T-helper 17 cell (primary cell): ENCODE measurements at regions not wholly inside any gene's neighbourhood (a gene's known extent, or its start where the extent isn't known, plus 50 kb on each side); places are given as distances from the start of the nearest gene placed in this dataset.
"Not testable (repeated sequence)": the region's sequence is repeated elsewhere in the genome, so short reads cannot be mapped to it uniquely, and the experiment has no call there.

Experiments
- ATAC-seq: fragments of 150-1000 bp; cut with Tn5 transposase; 2 replicates; pipeline ENCODE4 v1.10.0; 2021; ENCODE audit warnings: mild to moderate bottlenecking, moderate library complexity
- DNase-seq, 3 donors: peaks; one replicate each; pipeline versions ENCODE4 v3.0.0 to v3.0.0-alpha.2; 2020 to 2021
- H3K9me3 ChIP-seq: one replicate; pipeline ENCODE4 v1.7.0; 2013; ENCODE audit warnings: low read length, mild to moderate bottlenecking; ENCODE audit not compliant: control insufficient read depth, poor library complexity, severe bottlenecking
- H3K27ac Mint-ChIP-seq: one replicate; pipeline ENCODE4 v1.8.0; 2022; ENCODE audit warnings: mild to moderate bottlenecking, moderate library complexity, mixed read lengths
- H3K27me3 Mint-ChIP-seq: one replicate; pipeline ENCODE4 v1.8.0; 2022; ENCODE audit warnings: mixed read lengths
- H3K36me3 Mint-ChIP-seq: one replicate; pipeline ENCODE4 v1.8.0; 2022; ENCODE audit warnings: low read depth, mixed read lengths
- H3K4me1 Mint-ChIP-seq: one replicate; pipeline ENCODE4 v1.8.0; 2022; ENCODE audit warnings: mild to moderate bottlenecking, mixed read lengths
- H3K4me3 Mint-ChIP-seq: one replicate; pipeline ENCODE4 v1.8.0; 2022; ENCODE audit warnings: mild to moderate bottlenecking, moderate library complexity, mixed read lengths

DNA sequence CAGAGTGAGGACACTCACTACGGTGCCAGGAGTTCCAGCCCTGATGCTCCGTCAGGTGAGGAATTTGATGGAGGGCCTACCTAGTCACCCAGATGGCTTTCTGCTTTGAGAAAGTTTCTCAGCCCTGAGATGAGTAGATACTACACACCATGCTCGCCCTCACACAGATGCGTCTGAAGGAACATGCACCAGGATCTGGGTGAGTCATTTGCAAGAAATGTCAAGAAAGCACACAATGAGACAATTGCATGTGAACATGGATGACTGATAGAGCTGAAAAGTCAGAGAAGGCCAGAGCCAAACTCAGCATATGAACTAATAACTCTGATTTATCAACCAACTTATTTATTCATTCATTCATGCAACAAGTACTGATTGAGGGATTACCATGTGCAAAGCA lies 483.9 kb downstream of the OMA1 start:
- Mint-ChIP-seq H3K27me3 (peaks cover 38% of the 10 kb centered on the region), H3K4me3 (no peak overlapping the region), H3K36me3 (no peaks in the 10 kb centered on the region), H3K4me1 (no peaks in the 10 kb centered on the region), H3K27ac (no peak overlapping the region)
- DNase-seq (no peak), ATAC-seq (no peak)
- H3K9me3 ChIP-seq, result no peaks in the 10 kb centered on the region

DNA sequence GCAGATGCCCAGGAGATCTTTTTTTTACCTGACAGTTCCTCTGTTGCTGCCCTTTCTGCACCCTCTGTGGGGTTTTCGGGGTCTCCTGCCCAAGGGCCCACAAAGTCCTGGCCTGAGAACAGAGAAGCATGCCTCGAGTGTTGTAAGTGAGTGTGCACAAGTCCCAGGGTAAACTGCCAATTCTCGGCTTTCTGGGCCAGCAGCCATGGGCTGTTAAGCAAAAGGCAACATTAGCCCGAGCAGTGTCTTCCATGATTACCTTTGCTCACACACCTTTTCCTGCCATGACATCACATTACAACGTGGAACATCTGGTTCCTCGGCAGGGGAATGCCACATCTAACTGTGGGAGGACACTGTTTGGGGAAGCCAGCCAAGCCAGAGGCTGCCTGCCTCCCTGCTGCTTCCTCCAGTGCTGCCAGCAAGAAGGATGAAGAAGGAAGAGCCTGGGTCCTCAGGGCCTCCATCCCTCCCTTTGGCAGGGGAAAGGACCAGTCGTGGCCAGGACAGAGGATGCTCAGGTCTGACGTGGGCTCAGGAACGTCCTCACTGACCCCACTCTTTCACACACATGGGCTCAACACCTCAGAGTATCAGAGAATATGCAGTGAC lies 485.9 kb downstream of the OMA1 start:
- Mint-ChIP-seq H3K4me1 (no peaks in the 10 kb centered on the region), H3K27me3 (peaks cover 38% of the 10 kb centered on the region), H3K27ac (no peak overlapping the region), H3K4me3 (no peak overlapping the region), H3K36me3 (no peaks in the 10 kb centered on the region)
- ATAC-seq (no peak), DNase-seq (no peak)
- no peaks in the 10 kb centered on the region for H3K9me3 ChIP-seq

DNA sequence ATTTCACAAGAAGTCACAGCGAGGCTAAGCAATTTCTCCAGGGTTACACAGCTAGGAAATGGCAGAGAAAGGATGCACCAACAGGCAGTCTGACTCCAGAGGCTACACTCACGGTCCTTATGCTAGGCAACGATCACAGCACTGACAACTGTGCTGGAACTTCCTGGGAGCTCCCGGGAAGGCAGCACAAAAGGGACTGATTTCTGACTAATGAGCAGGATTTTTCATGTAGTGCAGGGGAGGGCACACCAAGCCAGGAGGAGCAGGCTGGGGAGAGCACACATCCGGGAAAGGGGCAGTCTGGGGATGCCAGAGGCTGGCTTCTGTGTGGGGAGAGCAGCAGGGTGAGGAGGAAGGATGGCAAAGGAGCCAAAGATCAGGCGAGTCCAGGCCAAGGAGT lies 486.7 kb downstream of the OMA1 start:
- Mint-ChIP-seq H3K27me3 (peaks cover 38% of the 10 kb centered on the region), H3K36me3 (no peaks in the 10 kb centered on the region), H3K4me1 (no peaks in the 10 kb centered on the region), H3K27ac (no peak overlapping the region), H3K4me3 (no peak overlapping the region)
- H3K9me3 ChIP-seq, result no peaks in the 10 kb centered on the region
- DNase-seq (no peak), ATAC-seq (no peak)

DNA sequence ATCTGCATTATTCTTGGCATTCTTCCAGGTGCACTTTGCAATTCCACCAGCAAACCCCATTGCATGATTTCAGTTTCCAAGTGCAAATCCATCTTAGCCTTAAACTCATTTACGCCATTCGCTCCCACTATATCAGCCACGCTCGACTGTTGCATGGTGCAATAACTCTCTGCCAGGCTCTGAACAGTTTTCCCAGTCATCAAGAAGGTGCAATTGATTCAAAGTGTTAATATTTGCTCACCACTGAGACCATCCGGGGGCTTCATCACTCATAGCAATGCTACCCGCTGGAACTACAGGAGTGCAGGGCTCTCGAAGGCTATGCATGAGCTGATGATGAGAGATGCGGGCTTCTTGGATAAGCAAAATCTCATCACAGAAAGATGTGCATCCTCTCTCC lies 488.2 kb downstream of the OMA1 start:
- DNase-seq (no peak), ATAC-seq (no peak)
- Mint-ChIP-seq H3K27ac (no peak overlapping the region), H3K4me3 (no peak overlapping the region), H3K36me3 (no peaks in the 10 kb centered on the region), H3K27me3 (peaks cover 38% of the 10 kb centered on the region), H3K4me1 (no peaks in the 10 kb centered on the region)
- H3K9me3 ChIP-seq, result no peaks in the 10 kb centered on the region

DNA sequence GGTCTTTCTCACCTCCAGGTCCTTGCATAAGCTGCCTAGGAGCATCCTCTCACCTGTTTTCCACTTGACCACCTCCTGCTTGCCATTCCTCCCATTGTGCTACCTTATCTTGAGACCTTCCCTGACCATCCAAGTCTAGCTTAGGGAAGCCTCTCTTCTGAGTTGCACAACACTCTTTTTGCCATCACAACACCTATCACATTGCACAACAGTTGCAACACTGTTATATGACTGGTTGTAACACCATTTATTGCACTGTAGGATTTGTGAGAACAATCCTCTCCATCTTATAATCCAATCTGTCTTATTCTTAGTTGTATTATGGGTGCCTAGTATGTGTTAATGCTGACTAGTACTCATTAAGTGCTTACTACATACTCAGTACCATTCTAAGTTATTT lies 488.7 kb downstream of the OMA1 start:
- H3K9me3 ChIP-seq, result no peaks in the 10 kb centered on the region
- H3K27me3 Mint-ChIP-seq, result peaks cover 38% of the 10 kb centered on the region
- H3K27ac Mint-ChIP-seq, result no peak overlapping the region
- ATAC-seq, result no peak
- no peaks in the 10 kb centered on the region for H3K4me1 Mint-ChIP-seq
- no peak overlapping the region for H3K4me3 Mint-ChIP-seq
- H3K36me3 Mint-ChIP-seq, result no peaks in the 10 kb centered on the region
- no peak for DNase-seq

DNA sequence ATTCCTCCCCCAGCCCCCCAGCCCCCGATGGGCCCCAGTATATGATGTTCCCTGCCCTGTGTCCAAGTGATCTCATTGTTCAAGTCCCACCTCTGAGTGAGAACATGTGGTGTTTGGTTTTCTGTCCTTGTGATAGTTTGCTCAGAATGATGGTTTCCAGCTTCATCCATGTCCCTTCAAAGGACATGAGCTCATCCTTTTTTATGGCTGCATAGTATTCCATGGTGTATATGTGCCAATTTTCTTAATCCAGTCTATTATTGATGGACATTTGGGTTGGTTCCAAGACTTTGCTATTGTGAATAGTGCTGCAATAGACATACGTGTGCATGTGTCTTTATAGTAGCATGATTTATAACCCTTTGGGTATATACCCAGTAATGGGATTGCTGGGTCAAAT lies 495.3 kb downstream of the OMA1 start:
- not testable (repeated sequence) for H3K4me1 Mint-ChIP-seq

DNA sequence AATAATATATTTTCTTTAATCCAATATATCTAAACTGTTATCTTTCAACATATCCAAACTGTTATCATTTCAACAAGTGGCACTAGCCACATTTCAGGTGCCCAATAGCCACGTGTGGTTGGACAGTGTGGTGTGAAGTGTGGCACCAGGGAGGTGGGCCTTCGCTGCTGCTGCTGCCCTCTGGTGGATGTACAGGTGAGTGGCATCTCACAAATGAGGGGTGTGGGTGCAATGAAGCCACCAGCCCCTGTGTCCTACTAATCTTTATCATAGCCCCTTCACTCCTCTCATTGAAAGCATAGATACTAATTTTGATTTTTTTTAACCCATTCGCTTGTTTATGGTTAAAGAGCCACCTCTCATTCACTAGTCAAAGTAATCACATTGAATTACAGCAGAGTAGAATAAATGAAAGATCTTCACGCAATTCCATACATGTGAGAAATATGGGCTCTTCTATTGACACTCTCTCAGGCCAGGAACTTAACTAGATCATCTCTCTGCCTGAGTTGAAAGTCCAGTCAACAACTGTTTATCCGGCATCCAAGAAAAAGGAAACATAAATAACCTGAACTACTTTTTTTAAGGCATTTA lies 499.2 kb downstream of the OMA1 start:
- no peaks in the 10 kb centered on the region for H3K9me3 ChIP-seq
- peaks cover 4% of the 10 kb centered on the region for H3K27me3 Mint-ChIP-seq
- no peak overlapping the region for H3K4me3 Mint-ChIP-seq
- peak in 1 of 3 donors; percentile 5 for DNase-seq
- H3K27ac Mint-ChIP-seq, result no peak overlapping the region
- no peaks in the 10 kb centered on the region for H3K4me1 Mint-ChIP-seq
- ATAC-seq, result peak; percentile 39
- H3K36me3 Mint-ChIP-seq, result no peaks in the 10 kb centered on the region

More for the DNA sequence above, 495.3 kb downstream of the OMA1 start:
- not testable (repeated sequence) for ATAC-seq, DNase-seq, H3K36me3 Mint-ChIP-seq, H3K4me3 Mint-ChIP-seq, H3K9me3 ChIP-seq, H3K27ac Mint-ChIP-seq, H3K27me3 Mint-ChIP-seq

DNA sequence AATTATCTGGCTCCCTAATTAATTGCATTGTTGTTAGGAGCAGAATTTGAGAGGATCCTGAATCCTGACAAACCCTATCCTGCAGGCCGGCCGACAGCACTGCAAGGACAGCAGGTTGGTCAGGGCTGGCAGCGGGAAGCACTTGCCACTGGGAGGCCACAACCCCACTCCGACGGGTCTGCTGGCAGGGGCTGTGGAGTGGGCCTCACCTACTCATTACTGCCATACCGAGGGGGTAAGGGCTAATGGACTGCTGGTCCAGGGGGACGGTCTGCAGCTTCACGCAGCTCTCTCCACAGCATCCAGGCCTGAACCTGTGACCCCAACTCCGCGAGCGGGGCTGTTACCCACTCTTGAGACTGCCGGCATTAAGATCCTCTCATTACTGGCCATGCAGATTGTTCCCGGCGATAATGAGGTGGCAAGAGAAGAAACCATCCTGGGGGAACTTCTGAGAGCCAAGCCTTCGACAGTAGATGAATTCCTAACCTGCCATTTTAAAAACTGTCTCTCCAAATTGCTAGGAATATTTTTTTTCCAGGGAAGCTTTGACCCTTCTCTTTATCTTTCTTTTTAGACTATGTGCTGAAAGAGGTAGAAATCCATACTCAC lies 501.3 kb downstream of the OMA1 start:
- peaks cover 3% of the 10 kb centered on the region for H3K36me3 Mint-ChIP-seq
- no peak for DNase-seq
- H3K27ac Mint-ChIP-seq, result no peak overlapping the region
- H3K27me3 Mint-ChIP-seq, result peaks cover 16% of the 10 kb centered on the region
- H3K9me3 ChIP-seq, result no peaks in the 10 kb centered on the region
- no peaks in the 10 kb centered on the region for H3K4me1 Mint-ChIP-seq
- no peak overlapping the region for H3K4me3 Mint-ChIP-seq
- ATAC-seq, result no peak

DNA sequence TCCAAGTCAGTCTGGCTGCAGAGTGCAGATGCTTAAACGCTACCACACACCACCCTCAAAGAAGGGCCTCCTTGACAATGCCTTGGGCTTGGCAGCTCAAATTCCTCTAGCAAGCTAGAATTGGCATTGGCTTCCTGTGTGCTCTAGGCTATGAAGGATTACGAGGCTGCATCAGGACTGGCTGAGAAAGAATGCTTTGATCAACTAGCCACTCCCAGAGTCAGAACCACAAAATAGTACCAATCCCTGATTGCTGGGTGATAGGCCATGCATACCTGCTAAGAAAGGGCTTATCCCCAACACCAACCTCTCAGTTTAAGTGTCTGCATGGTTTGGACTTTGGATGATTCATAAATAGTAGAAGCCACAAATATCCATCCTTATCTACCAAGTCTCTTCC lies 504.9 kb downstream of the OMA1 start:
- Mint-ChIP-seq H3K27me3 (peaks cover 33% of the 10 kb centered on the region), H3K27ac (no peak overlapping the region), H3K4me1 (no peaks in the 10 kb centered on the region), H3K36me3 (peaks cover 3% of the 10 kb centered on the region), H3K4me3 (no peak overlapping the region)
- ATAC-seq, result no peak
- H3K9me3 ChIP-seq, result no peaks in the 10 kb centered on the region
- no peak for DNase-seq

DNA sequence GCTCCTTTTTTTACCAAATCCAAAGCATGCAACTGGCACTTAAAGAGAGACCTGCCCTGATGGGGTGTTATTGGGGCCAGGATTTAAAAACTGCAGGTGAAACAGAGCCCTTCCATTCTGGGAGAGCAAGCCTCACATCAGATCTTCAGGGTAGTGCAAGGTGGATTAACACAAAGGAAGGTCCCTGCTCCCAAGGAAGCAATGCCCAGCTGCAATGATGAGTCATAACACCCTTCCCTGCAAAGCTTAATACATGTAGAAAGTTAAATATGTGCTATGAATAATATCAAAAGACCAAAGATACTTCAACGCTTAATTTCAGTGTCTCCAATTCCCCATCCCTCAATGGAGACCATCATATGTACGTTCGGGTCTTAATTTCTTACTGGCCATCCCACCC lies 508.0 kb downstream of the OMA1 start:
- ATAC-seq (no peak), DNase-seq (no peak)
- Mint-ChIP-seq H3K27me3 (peaks cover 53% of the 10 kb centered on the region), H3K4me1 (no peaks in the 10 kb centered on the region), H3K4me3 (no peak overlapping the region), H3K36me3 (peaks cover 3% of the 10 kb centered on the region), H3K27ac (no peak overlapping the region)
- H3K9me3 ChIP-seq, result no peaks in the 10 kb centered on the region

DNA sequence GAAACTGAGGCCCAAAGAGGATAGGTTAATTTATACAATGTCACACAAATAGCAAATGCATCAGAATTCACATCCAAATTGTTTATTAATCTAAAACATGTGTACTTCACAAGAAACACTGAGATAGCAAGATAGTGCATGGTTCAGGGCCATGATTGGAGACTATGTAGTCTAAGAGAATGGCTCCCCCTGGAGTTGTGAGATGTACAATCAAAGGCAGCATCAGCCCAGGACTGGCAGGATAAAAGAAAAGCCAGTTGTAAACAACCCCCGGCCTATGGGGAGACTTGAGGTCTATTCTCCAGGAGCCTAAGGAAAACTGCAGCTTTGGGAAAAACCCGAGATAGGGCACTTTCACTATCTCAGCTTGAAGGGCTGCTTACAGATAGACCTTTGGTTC lies 511.0 kb downstream of the OMA1 start:
- Mint-ChIP-seq H3K4me1 (peaks cover 3% of the 10 kb centered on the region), H3K36me3 (no peaks in the 10 kb centered on the region), H3K27me3 (peaks cover 55% of the 10 kb centered on the region), H3K27ac (no peak overlapping the region), H3K4me3 (no peak overlapping the region)
- DNase-seq (no peak), ATAC-seq (no peak)
- H3K9me3 ChIP-seq, result no peaks in the 10 kb centered on the region

DNA sequence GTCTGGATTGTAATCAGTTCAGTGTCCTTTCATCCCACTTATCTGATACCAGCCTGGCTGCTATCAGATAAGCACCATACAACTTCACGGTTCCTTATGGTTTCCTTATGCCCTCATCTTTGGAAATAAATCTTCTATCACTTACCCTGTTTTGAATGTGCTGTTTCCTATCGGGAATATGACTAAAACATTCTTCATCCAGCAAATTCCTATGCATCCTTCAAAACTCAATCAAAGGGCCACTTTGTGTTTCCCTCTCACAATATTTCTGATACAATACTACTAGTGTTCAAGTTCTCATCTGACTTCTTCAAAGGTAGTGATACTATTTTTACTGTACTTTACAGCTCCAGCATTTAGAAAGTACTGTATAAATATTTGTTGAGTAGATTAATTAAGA lies 513.2 kb downstream of the OMA1 start:
- peaks cover 56% of the 10 kb centered on the region for H3K27me3 Mint-ChIP-seq
- no peaks in the 10 kb centered on the region for H3K9me3 ChIP-seq
- no peak for DNase-seq
- H3K4me3 Mint-ChIP-seq, result no peak overlapping the region
- no peaks in the 10 kb centered on the region for H3K36me3 Mint-ChIP-seq
- no peak overlapping the region for H3K27ac Mint-ChIP-seq
- ATAC-seq, result no peak
- H3K4me1 Mint-ChIP-seq, result peaks cover 3% of the 10 kb centered on the region

DNA sequence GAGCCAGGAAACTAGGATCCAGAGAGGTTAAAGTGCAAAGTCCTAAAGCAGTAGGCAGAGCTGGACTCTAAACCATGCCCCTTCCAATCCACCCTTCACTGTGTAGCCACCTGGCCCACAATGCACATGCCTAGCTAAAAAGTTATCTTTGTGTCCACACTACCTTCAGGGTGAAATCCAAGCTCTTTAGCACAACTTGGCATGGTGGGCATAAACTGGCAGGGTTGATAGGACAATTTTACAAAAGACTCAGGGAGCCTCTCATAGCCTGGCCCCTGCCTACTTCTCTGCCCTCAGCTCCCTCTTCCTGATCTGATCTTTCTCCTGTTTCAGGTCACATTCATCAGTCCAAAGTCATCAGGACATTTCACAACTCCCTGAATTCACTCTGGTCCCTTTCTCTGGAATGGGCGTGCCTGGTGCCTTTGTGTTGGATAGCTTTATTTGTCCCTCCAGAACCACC lies 513.9 kb downstream of the OMA1 start:
- DNase-seq (no peak), ATAC-seq (no peak)
- Mint-ChIP-seq H3K36me3 (no peaks in the 10 kb centered on the region), H3K4me3 (no peak overlapping the region), H3K4me1 (peaks cover 3% of the 10 kb centered on the region), H3K27me3 (peaks cover 59% of the 10 kb centered on the region), H3K27ac (no peak overlapping the region)
- H3K9me3 ChIP-seq, result no peaks in the 10 kb centered on the region

DNA sequence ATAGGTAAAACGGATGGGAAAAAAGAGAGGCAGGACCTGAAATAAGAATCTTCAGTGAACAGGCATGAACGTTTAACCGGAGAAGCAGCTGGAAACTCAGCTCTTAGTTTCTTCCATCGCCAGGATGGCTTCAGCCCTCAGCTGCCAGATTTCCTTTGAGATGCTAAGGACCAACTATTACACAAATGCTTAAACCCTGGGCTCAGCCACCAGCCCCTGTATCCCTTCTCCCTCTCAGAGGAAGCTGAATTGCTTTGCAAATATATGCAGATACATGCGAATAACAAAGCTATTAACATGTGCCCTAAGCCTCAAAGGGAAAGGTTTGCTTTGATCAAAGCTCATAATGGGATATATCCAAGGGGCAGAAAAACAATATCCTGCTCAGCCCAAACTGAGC lies 515.1 kb downstream of the OMA1 start:
- Mint-ChIP-seq H3K27ac (no peak overlapping the region), H3K4me3 (no peak overlapping the region), H3K36me3 (no peaks in the 10 kb centered on the region), H3K27me3 (peaks cover 53% of the 10 kb centered on the region), H3K4me1 (peaks cover 3% of the 10 kb centered on the region)
- no peaks in the 10 kb centered on the region for H3K9me3 ChIP-seq
- DNase-seq, result no peak
- ATAC-seq, result no peak
